SK-N-SH (cell line): ENCODE measurements at regions not wholly inside any gene's neighbourhood (a gene's known extent, or its start where the extent isn't known, plus 50 kb on each side); places are given as distances from the start of the nearest gene placed in this dataset.
A peak's percentile ranks its signal among the peaks of the same experiment; 100 is the strongest.

Source experiments
- CTCF ChIA-PET: fragments of 300-600, 350-600 bp; formaldehyde crosslinking; extraction: SDS; loops from one replicate; lab custom pipeline; 2021; lab: Yijun Ruan, JAX
- POLR2A ChIA-PET: fragments of 350-600 bp; sonication (Branson Sonifier 250); formaldehyde crosslinking; extraction: SDS; loops from one replicate; lab custom pipeline; 2020; ENCODE audit warnings: antibody characterized with exemption, inconsistent platforms; lab: Yijun Ruan, JAX
- DNase-seq: peaks from one replicate; pipeline ENCODE4 v3.0.0; 2012
- H2AFZ ChIP-seq: fragments of 200-600 bp; sonication (generic); 2 replicates; pipeline ENCODE4 v1.8.1; 2016; ENCODE audit warnings: antibody characterized with exemption, mild to moderate bottlenecking, low read depth
- H3F3A ChIP-seq: fragments of 200-600 bp; sonication (generic); replicated peaks from 2 replicates; pipeline ENCODE3; 2016; ENCODE audit warnings: antibody characterized with exemption, mild to moderate bottlenecking; ENCODE audit not compliant: insufficient read depth
- H3K27ac ChIP-seq, 2 experiments: fragments of 200-500 bp in 1 of 2; fragments of 200-600 bp in 1 of 2; sonication (Bioruptor generic) in 1 of 2; sonication (generic), shearing (Covaris generic) in 1 of 2; 2 replicates each; pipeline versions ENCODE4 v1.5.1 to v1.6.1; 2014 to 2016; ENCODE audit warnings: low read depth in 2 of 2, inconsistent platforms in 1 of 2, low read length in 1 of 2, mild to moderate bottlenecking in 1 of 2, mixed read lengths in 1 of 2
- H3K27me3 ChIP-seq: fragments of 200-600 bp; sonication (generic), shearing (Covaris generic); 2 replicates; pipeline ENCODE4 v1.6.1; 2016; ENCODE audit warnings: mixed run types; ENCODE audit not compliant: insufficient read depth
- H3K36me3 ChIP-seq, 2 experiments: fragments of 200-500 bp in 1 of 2; fragments of 200-600 bp in 1 of 2; sonication (Bioruptor generic) in 1 of 2; sonication (generic) in 1 of 2; replicated peaks in 1 of 2; 2 replicates each; pipeline versions ENCODE3 to v1.5.1; 2014 to 2016; ENCODE audit warnings: low read length in 1 of 2, mild to moderate bottlenecking in 1 of 2; ENCODE audit not compliant: insufficient read depth in 2 of 2, control insufficient read depth in 1 of 2
- H3K4me1 ChIP-seq, 2 experiments: fragments of 200-500 bp in 1 of 2; fragments of 200-600 bp in 1 of 2; sonication (Bioruptor generic) in 1 of 2; sonication (generic), shearing (Covaris generic) in 1 of 2; 2 replicates each; pipeline versions ENCODE4 v1.5.1 to v1.6.1; 2014 to 2016; ENCODE audit warnings: low read depth in 1 of 2, low read length in 1 of 2, mixed run types in 1 of 2; ENCODE audit not compliant: insufficient read depth in 2 of 2, control insufficient read depth in 1 of 2
- H3K4me2 ChIP-seq: fragments of 200-600 bp; sonication (generic), shearing (Covaris generic); 2 replicates; pipeline ENCODE4 v1.6.1; 2017; ENCODE audit warnings: mixed run types
- H3K4me3 ChIP-seq, 2 experiments: fragments of 200-500 bp in 1 of 2; fragments of 200-600 bp in 1 of 2; sonication (Bioruptor generic) in 1 of 2; sonication (generic), shearing (Covaris generic) in 1 of 2; 2 replicates each; pipeline versions ENCODE4 v1.5.1 to v1.8.1; 2014 to 2016; ENCODE audit warnings: low read depth in 2 of 2, inconsistent platforms in 1 of 2, low read length in 1 of 2, mild to moderate bottlenecking in 1 of 2, mixed read lengths in 1 of 2, moderate library complexity in 1 of 2
- H3K79me2 ChIP-seq: fragments of 200-600 bp; sonication (generic); 2 replicates; pipeline ENCODE4 v1.8.1; 2017; ENCODE audit warnings: mild to moderate bottlenecking; ENCODE audit not compliant: insufficient read depth
- H3K9ac ChIP-seq: fragments of 200-600 bp; sonication (generic); 2 replicates; pipeline ENCODE4 v1.6.1; 2017; ENCODE audit warnings: mixed run types
- H3K9me2 ChIP-seq: fragments of 200-600 bp; sonication (generic); 2 replicates; pipeline ENCODE4 v1.6.1; 2017; ENCODE audit warnings: mixed run types
- H3K9me3 ChIP-seq: fragments of 200-600 bp; sonication (generic); 2 replicates; pipeline ENCODE4 v1.6.1; 2017; ENCODE audit warnings: mixed run types, mild to moderate bottlenecking, moderate library complexity
- H4K20me1 ChIP-seq: fragments of 200-600 bp; sonication (generic); 2 replicates; pipeline ENCODE4 v1.6.1; 2017; ENCODE audit warnings: mild to moderate bottlenecking, mixed run types; ENCODE audit not compliant: insufficient read depth
- CHD2 ChIP-seq: fragments of 150-350 bp; IDR thresholded peaks from 2 replicates; pipeline ENCODE4 v1.6.1; 2018; ENCODE audit warnings: low read length; ENCODE audit not compliant: partially characterized antibody
- CTCF ChIP-seq: fragments of 200-600 bp; sonication (generic); IDR thresholded peaks from 2 replicates; pipeline ENCODE4 v1.6.1; 2017; ENCODE audit warnings: antibody characterized with exemption, mild to moderate bottlenecking, moderate library complexity
- FOXJ3 ChIP-seq: sonication (generic); formaldehyde crosslinking; IDR thresholded peaks from 2 replicates; pipeline ENCODE4 v1.5.1; 2020; ENCODE audit warnings: mild to moderate bottlenecking, missing genetic modification reagents
- GATA2 ChIP-seq: sonication (generic); formaldehyde crosslinking; IDR thresholded peaks from 2 replicates; pipeline ENCODE4 v1.5.0; 2020; ENCODE audit warnings: mild to moderate bottlenecking, missing genetic modification reagents
- JUND ChIP-seq: IDR thresholded peaks from 2 replicates; pipeline ENCODE4 v1.4.0; 2012
- MEF2A ChIP-seq: IDR thresholded peaks from 2 replicates; pipeline ENCODE4 v1.4.0; 2012; ENCODE audit warnings: low read depth, borderline replicate concordance
- MXI1 ChIP-seq: IDR thresholded peaks from 2 replicates; pipeline ENCODE4 v1.6.1; 2012; ENCODE audit warnings: mild to moderate bottlenecking, low read depth, low read length, improper control_type of control experiment
- RAD21 ChIP-seq: IDR thresholded peaks from 2 replicates; pipeline ENCODE4 v1.6.1; 2012; ENCODE audit warnings: mild to moderate bottlenecking, low read length
- RFX5 ChIP-seq: IDR thresholded peaks from 2 replicates; pipeline ENCODE4 v1.6.1; 2012; ENCODE audit warnings: mild to moderate bottlenecking, improper control_type of control experiment, low read length
- RXRA ChIP-seq: IDR thresholded peaks from 2 replicates; pipeline ENCODE4 v1.4.0; 2012; ENCODE audit warnings: low read depth, mild to moderate bottlenecking, borderline replicate concordance
- TAF1 ChIP-seq: IDR thresholded peaks from 2 replicates; pipeline ENCODE4 v1.6.1; 2012; ENCODE audit warnings: low read depth, mild to moderate bottlenecking, low read length, moderate library complexity, borderline replicate concordance
- TCF12 ChIP-seq: IDR thresholded peaks from 2 replicates; pipeline ENCODE4 v1.4.0; 2012
- TEAD4 ChIP-seq: IDR thresholded peaks from 2 replicates; pipeline ENCODE4 v1.4.0; 2012; ENCODE audit warnings: mild to moderate bottlenecking, borderline replicate concordance; ENCODE audit not compliant: insufficient read depth
- USF2 ChIP-seq: fragments of 150-350 bp; IDR thresholded peaks from 2 replicates; pipeline ENCODE4 v1.6.1; 2017; ENCODE audit warnings: antibody characterized with exemption, low read length, low read depth, borderline replicate concordance
- YY1 ChIP-seq: IDR thresholded peaks from 2 replicates; pipeline ENCODE4 v1.4.0; 2012; ENCODE audit warnings: low read depth, mild to moderate bottlenecking
- ZBTB33 ChIP-seq: IDR thresholded peaks from 2 replicates; pipeline ENCODE4 v1.4.0; 2012; ENCODE audit warnings: low read depth, borderline replicate concordance
- WGBS: methylation state at CpG from one replicate; pipeline ENCODE4 v1.1.6; 2017; ENCODE audit warnings: low lambda C conversion rate; 5-methylcytosine and 5-hydroxymethylcytosine counted together

GRCh38 chr18:30096796-30097195 is 945.7 kb downstream of the DSC3 start:
- Histone ChIP-seq H3F3A (no peaks in the 10 kb centered on the region), H4K20me1 (no peaks in the 10 kb centered on the region), H3K4me2 (no peak overlapping the region), H3K9me3 (no peaks in the 10 kb centered on the region), H3K9ac (no peak overlapping the region), H3K9me2 (no peaks in the 10 kb centered on the region; the same call in 1 of the 2 replicates), H2AFZ (no peak overlapping the region), H3K27me3 (no peaks in the 10 kb centered on the region), H3K36me3 (no peaks in the 10 kb centered on the region), H3K79me2 (no peaks in the 10 kb centered on the region), H3K27ac (no peak overlapping the region), H3K4me1 (no peaks in the 10 kb centered on the region), H3K4me3 (no peak overlapping the region)
- ChIA-PET POLR2A (no interaction called here), CTCF (interaction anchor here (1.3 kb wide), 1 partner anchor 12 kb away, joined by 3 read pairs; no protein-coding TSS in a partner anchor)
- DNase-seq, result no peak
- WGBS, result 88% methylated on average over 1 of the region's 1 CpG
- TF ChIP-seq MXI1 (no peak), CHD2 (no peak), ZBTB33 (no peak), TAF1 (no peak), RXRA (no peak), RFX5 (no peak), RAD21 (no peak), FOXJ3 (CRISPR knock-in tag) (no peak), YY1 (no peak), GATA2 (CRISPR knock-in tag) (no peak), JUND (no peak)

- H3K36me3 ChIP-seq, result no peaks in the 10 kb centered on the region
- H3K9me3 ChIP-seq, result no peaks in the 10 kb centered on the region
- H3K4me3 ChIP-seq, result no peak overlapping the region
- H3K27me3 ChIP-seq, result no peaks in the 10 kb centered on the region
- TF ChIP-seq TCF12 (peak; percentile 22; the same call in 1 of the 2 replicates), RXRA (no peak)
- TF ChIP-seq, all 33 proteins: peak for 1
- no peak overlapping the region for H3K9ac ChIP-seq
- WGBS, result 29% methylated on average over 2 of the region's 2 CpGs
- ChIA-PET POLR2A (no interaction called here), CTCF (no interaction called here)
- no peaks in the 10 kb centered on the region for H4K20me1 ChIP-seq
- H3K4me1 ChIP-seq, result no peaks in the 10 kb centered on the region
- H3K9me2 ChIP-seq, result no peaks in the 10 kb centered on the region; the same call in 1 of the 2 replicates
- no peaks in the 10 kb centered on the region for H3F3A ChIP-seq
- no peak overlapping the region; the same call in 1 of the 2 replicates for H2AFZ ChIP-seq
- no peaks in the 10 kb centered on the region for H3K79me2 ChIP-seq
- H3K4me2 ChIP-seq, result no peak overlapping the region
- no peak overlapping the region; a peak in 1 of 4 replicates for H3K27ac ChIP-seq
- no peak for DNase-seq
These were observed 948.0 kb downstream of the DSC3 start for GRCh38 chr18:30094556-30094955.

- Histone ChIP-seq H3K4me2 (no peak overlapping the region), H3K79me2 (no peaks in the 10 kb centered on the region), H3K27ac (no peak overlapping the region), H3K9me3 (no peaks in the 10 kb centered on the region), H3K27me3 (no peaks in the 10 kb centered on the region), H3F3A (no peaks in the 10 kb centered on the region), H3K4me1 (no peaks in the 10 kb centered on the region), H2AFZ (no peak overlapping the region), H4K20me1 (no peaks in the 10 kb centered on the region), H3K9me2 (no peaks in the 10 kb centered on the region; the same call in 1 of the 2 replicates), H3K36me3 (no peaks in the 10 kb centered on the region), H3K4me3 (no peak overlapping the region), H3K9ac (no peak overlapping the region)
- WGBS, result 40% methylated on average over 4 of the region's 4 CpGs
- ChIA-PET CTCF (no interaction called here), POLR2A (no interaction called here)
- no peak for DNase-seq
- no peak for TF ChIP-seq USF2
- TF ChIP-seq JUND, result no peak
- no peak for TF ChIP-seq MEF2A
- no peak for TF ChIP-seq CHD2
- no peak for TF ChIP-seq RFX5
- TF ChIP-seq ZBTB33, result no peak
- TF ChIP-seq TEAD4, result no peak
- TF ChIP-seq CTCF, result no peak
- TF ChIP-seq GATA2 (CRISPR knock-in tag), result no peak
- no peak for TF ChIP-seq RAD21
These were observed 949.2 kb downstream of the DSC3 start for GRCh38 chr18:30093376-30093775.
